Calu3 (cell line): ENCODE measurements at regions not wholly inside any gene's neighbourhood (a gene's known extent, or its start where the extent isn't known, plus 50 kb on each side); places are given as distances from the start of the nearest gene placed in this dataset.

Source experiments
- BruUV-seq: library from RNA; stranded (reverse); fragments of 400-500 nt; replicated peaks from 2 replicates; lab custom pipeline; 2021; lab: Mats Ljungman, UMichigan
- CTCF ChIA-PET: fragments of 300-600 bp; sonication (Branson Sonifier 250); formaldehyde crosslinking; loops from one replicate; lab custom pipeline; 2022; ENCODE audit warnings: antibody characterized with exemption; lab: Charles Lee
- DNase-seq: peaks from one replicate; pipeline ENCODE4 v3.0.0; 2022
- H3K27ac Mint-ChIP-seq: one replicate; pipeline ENCODE4 v1.8.0; 2022; ENCODE audit warnings: mixed read lengths; ENCODE audit not compliant: unreplicated experiment
- H3K27me3 Mint-ChIP-seq: one replicate; pipeline ENCODE4 v1.8.0; 2022; ENCODE audit warnings: mixed read lengths; ENCODE audit not compliant: unreplicated experiment
- H3K36me3 Mint-ChIP-seq: one replicate; pipeline ENCODE4 v1.8.0; 2022; ENCODE audit warnings: mild to moderate bottlenecking, moderate library complexity, mixed read lengths; ENCODE audit not compliant: insufficient read depth, unreplicated experiment
- H3K4me1 Mint-ChIP-seq: one replicate; pipeline ENCODE4 v1.8.0; 2022; ENCODE audit warnings: mild to moderate bottlenecking, low read depth, mixed read lengths; ENCODE audit not compliant: unreplicated experiment
- H3K4me3 Mint-ChIP-seq: one replicate; pipeline ENCODE4 v1.8.0; 2022; ENCODE audit warnings: mild to moderate bottlenecking, low read depth, moderate library complexity, mixed read lengths; ENCODE audit not compliant: unreplicated experiment
- H3K9me3 Mint-ChIP-seq: one replicate; pipeline ENCODE4 v1.8.0; 2022; ENCODE audit warnings: low read depth, mixed read lengths; ENCODE audit not compliant: unreplicated experiment
- CTCF ChIP-seq: fragments of 200-600 bp; IDR thresholded peaks from one replicate; pipeline ENCODE4 v1.8.0; 2022; ENCODE audit warnings: antibody characterized with exemption; ENCODE audit not compliant: unreplicated experiment
- intact Hi-C: fragments of 100-400 bp; cut with micrococcal nuclease; formaldehyde crosslinking; loops from one replicate; pipeline ENCODE4 v1.10.0; 2022; ENCODE audit not compliant: unreplicated experiment

GRCh38 chr2:81073412-81073811 lies 768.9 kb upstream of the LRRTM1 start:
- Mint-ChIP-seq H3K4me1 (no peaks in the 10 kb centered on the region), H3K27ac (no peak overlapping the region), H3K4me3 (no peak overlapping the region), H3K36me3 (no peaks in the 10 kb centered on the region), H3K27me3 (no peaks in the 10 kb centered on the region), H3K9me3 (peaks cover 6% of the 10 kb centered on the region)
- DNase-seq: no peak
- no peak for TF ChIP-seq CTCF
- BruUV-seq: no TSS peak
- intact Hi-C loops: no loop called here
- CTCF ChIA-PET: no interaction called here

- no peak for TF ChIP-seq CTCF
- Mint-ChIP-seq H3K4me1 (no peaks in the 10 kb centered on the region), H3K27ac (no peak overlapping the region), H3K36me3 (no peaks in the 10 kb centered on the region), H3K9me3 (peaks cover 6% of the 10 kb centered on the region), H3K27me3 (no peaks in the 10 kb centered on the region), H3K4me3 (no peak overlapping the region)
- CTCF ChIA-PET: no interaction called here
- no TSS peak for BruUV-seq
- DNase-seq: no peak
- intact Hi-C loops: no loop called here
Measured at GRCh38 chr2:81068144-81068543, 763.6 kb upstream of the LRRTM1 start.

- H3K9me3 Mint-ChIP-seq: peaks cover 7% of the 10 kb centered on the region
- no peaks in the 10 kb centered on the region for H3K36me3 Mint-ChIP-seq
- intact Hi-C loops: no loop called here
- H3K27ac Mint-ChIP-seq: no peak overlapping the region
- no peaks in the 10 kb centered on the region for H3K4me1 Mint-ChIP-seq
- H3K27me3 Mint-ChIP-seq: no peaks in the 10 kb centered on the region
- BruUV-seq: no TSS peak
- DNase-seq: no peak
- CTCF ChIA-PET: no interaction called here
- no peak for TF ChIP-seq CTCF
- H3K4me3 Mint-ChIP-seq: no peak overlapping the region
Measured at GRCh38 chr2:81061016-81061415, 756.5 kb upstream of the LRRTM1 start.

- H3K36me3 Mint-ChIP-seq: no peaks in the 10 kb centered on the region
- intact Hi-C loops: no loop called here
- CTCF ChIA-PET: no interaction called here
- H3K9me3 Mint-ChIP-seq: peaks cover 18% of the 10 kb centered on the region
- no TSS peak for BruUV-seq
- H3K27me3 Mint-ChIP-seq: no peaks in the 10 kb centered on the region
- H3K4me1 Mint-ChIP-seq: no peaks in the 10 kb centered on the region
- no peak overlapping the region for H3K4me3 Mint-ChIP-seq
- no peak for TF ChIP-seq CTCF
- DNase-seq: no peak
- H3K27ac Mint-ChIP-seq: no peak overlapping the region
Measured at GRCh38 chr2:81050580-81051095, 746.1 kb upstream of the LRRTM1 start.
